Inferior parietal cortex (tissue), 1 donor: ENCODE measurements at regions not wholly inside any gene's neighbourhood (a gene's known extent, or its start where the extent isn't known, plus 50 kb on each side); places are given as distances from the start of the nearest gene placed in this dataset.

Experiments
- DNase-seq: peaks from one replicate; pipeline ENCODE4 v3.0.0-alpha.2; 2016; ENCODE audit errors: extremely low spot score

- DNase-seq: no peak
These were observed 326.1 kb upstream of the EMCN start for GRCh38 chr4:100843910-100844309.

GRCh38 chr4:100842856-100843255 lies 325.0 kb upstream of the EMCN start:
- no peak for DNase-seq

- no peak for DNase-seq
These were observed 324.1 kb upstream of the EMCN start for GRCh38 chr4:100841911-100842310.

GRCh38 chr4:100839712-100840111 lies 321.9 kb upstream of the EMCN start:
- DNase-seq: no peak

- DNase-seq: no peak
These were observed 320.5 kb upstream of the EMCN start for GRCh38 chr4:100838286-100838685.

- no peak for DNase-seq
These were observed 319.1 kb upstream of the EMCN start for GRCh38 chr4:100836929-100837328.

GRCh38 chr4:100834616-100835015 lies 316.8 kb upstream of the EMCN start:
- DNase-seq: no peak

GRCh38 chr4:100833906-100834305 lies 316.1 kb upstream of the EMCN start:
- no peak for DNase-seq

GRCh38 chr4:100828986-100829685 lies 311.3 kb upstream of the EMCN start:
- DNase-seq: no peak

GRCh38 chr4:100828364-100828763 lies 310.5 kb upstream of the EMCN start:
- no peak for DNase-seq

GRCh38 chr4:100827756-100828155 lies 309.9 kb upstream of the EMCN start:
- DNase-seq: no peak

GRCh38 chr4:100826808-100827548 lies 309.2 kb upstream of the EMCN start:
- DNase-seq: no peak

GRCh38 chr4:100826067-100826466 lies 308.2 kb upstream of the EMCN start:
- DNase-seq: no peak

GRCh38 chr4:100823993-100824323 lies 306.1 kb upstream of the EMCN start:
- DNase-seq: no peak

- no peak for DNase-seq
These were observed 305.5 kb upstream of the EMCN start for GRCh38 chr4:100823066-100823992.

GRCh38 chr4:100820249-100820648 lies 302.4 kb upstream of the EMCN start:
- DNase-seq: no peak

GRCh38 chr4:100819505-100819904 lies 301.7 kb upstream of the EMCN start:
- peak; percentile 63 for DNase-seq

GRCh38 chr4:100816436-100817045 lies 298.7 kb upstream of the EMCN start:
- no peak for DNase-seq

- no peak for DNase-seq
These were observed 293.2 kb upstream of the EMCN start for GRCh38 chr4:100811046-100811445.

- DNase-seq: no peak
These were observed 291.7 kb upstream of the EMCN start for GRCh38 chr4:100809506-100809905.

- DNase-seq: no peak
These were observed 289.2 kb upstream of the EMCN start for GRCh38 chr4:100806988-100807387.

- no peak for DNase-seq
These were observed 287.7 kb upstream of the EMCN start for GRCh38 chr4:100805538-100805937.
